NCI-H1930 (cell line): ENCODE measurements at regions not wholly inside any gene's neighbourhood (a gene's known extent, or its start where the extent isn't known, plus 50 kb on each side); places are given as distances from the start of the nearest gene placed in this dataset.
A peak's percentile ranks its signal among the peaks of the same experiment; 100 is the strongest.

Experiments
- DNase-seq, 2 experiments: peaks; one replicate each; lab custom pipeline; 2025; lab: John Stamatoyannopoulos, UW

GRCh38 chr10:104576611-104577010 lies 64.5 kb upstream of the SORCS3 start:
- no peak for DNase-seq

GRCh38 chr10:104577163-104577562 lies 63.9 kb upstream of the SORCS3 start:
- DNase-seq = no peak

- peak in 1 of 2 experiments; percentile 42 for DNase-seq
These were observed 63.1 kb upstream of the SORCS3 start for GRCh38 chr10:104577861-104578521.

GRCh38 chr10:104578671-104579070 lies 62.4 kb upstream of the SORCS3 start:
- DNase-seq = no peak

- DNase-seq = no peak
These were observed 62.0 kb upstream of the SORCS3 start for GRCh38 chr10:104579136-104579535.

GRCh38 chr10:104580321-104580720 lies 60.8 kb upstream of the SORCS3 start:
- DNase-seq = no peak

- peak; percentile 0 to 48 for DNase-seq
These were observed 60.1 kb upstream of the SORCS3 start for GRCh38 chr10:104580774-104581675.

- no peak for DNase-seq
These were observed 59.0 kb upstream of the SORCS3 start for GRCh38 chr10:104581884-104582601.

- DNase-seq = no peak
These were observed 58.5 kb upstream of the SORCS3 start for GRCh38 chr10:104582602-104582951.

GRCh38 chr10:104582966-104583365 lies 58.1 kb upstream of the SORCS3 start:
- no peak for DNase-seq

GRCh38 chr10:104584541-104584940 lies 56.5 kb upstream of the SORCS3 start:
- DNase-seq = no peak

GRCh38 chr10:104587751-104588150 lies 53.3 kb upstream of the SORCS3 start:
- DNase-seq = no peak

GRCh38 chr10:104589431-104589830 lies 51.7 kb upstream of the SORCS3 start:
- DNase-seq = no peak

GRCh38 chr10:104589871-104590270 lies 51.2 kb upstream of the SORCS3 start:
- no peak for DNase-seq
